Epithelial cell of proximal tubule (primary cell): ENCODE measurements at regions not wholly inside any gene's neighbourhood (a gene's known extent, or its start where the extent isn't known, plus 50 kb on each side); places are given as distances from the start of the nearest gene placed in this dataset.

ENCODE experiments used
- DNase-seq: peaks from one replicate; pipeline ENCODE4 v3.0.0-alpha.2; 2011; ENCODE audit warnings: low read depth
- H3K4me3 ChIP-seq: 2 replicates; pipeline ENCODE4 v1.5.1; 2011; ENCODE audit warnings: low read depth, mild to moderate bottlenecking, low read length
- TF ChIP-seq, protein P1 (sequence below): conservative IDR thresholded peaks from 2 replicates; pipeline ENCODE4 v1.5.1; 2012; ENCODE audit warnings: low read depth, mild to moderate bottlenecking, low read length

DNA sequence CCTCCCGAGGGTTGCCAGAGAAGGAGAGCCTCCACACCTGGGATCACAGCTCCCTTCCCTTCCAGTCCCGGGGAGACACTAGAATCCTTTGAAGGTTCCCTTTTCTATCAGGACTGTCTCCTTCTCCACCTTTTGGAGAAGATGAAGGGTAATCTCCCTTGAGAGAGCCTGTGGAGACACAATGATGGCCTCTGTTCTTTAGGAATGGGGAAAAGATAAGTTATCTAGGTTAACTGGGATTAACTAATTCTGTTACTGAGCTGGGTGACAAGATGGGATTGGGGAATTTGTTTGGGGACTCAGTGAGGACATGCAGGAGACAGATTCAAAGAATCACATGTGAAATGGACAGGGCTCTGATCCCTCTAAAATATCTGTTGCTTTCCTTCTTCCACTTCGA lies 181.1 kb upstream of the BMPER start:
- TF ChIP-seq, protein P1, sequence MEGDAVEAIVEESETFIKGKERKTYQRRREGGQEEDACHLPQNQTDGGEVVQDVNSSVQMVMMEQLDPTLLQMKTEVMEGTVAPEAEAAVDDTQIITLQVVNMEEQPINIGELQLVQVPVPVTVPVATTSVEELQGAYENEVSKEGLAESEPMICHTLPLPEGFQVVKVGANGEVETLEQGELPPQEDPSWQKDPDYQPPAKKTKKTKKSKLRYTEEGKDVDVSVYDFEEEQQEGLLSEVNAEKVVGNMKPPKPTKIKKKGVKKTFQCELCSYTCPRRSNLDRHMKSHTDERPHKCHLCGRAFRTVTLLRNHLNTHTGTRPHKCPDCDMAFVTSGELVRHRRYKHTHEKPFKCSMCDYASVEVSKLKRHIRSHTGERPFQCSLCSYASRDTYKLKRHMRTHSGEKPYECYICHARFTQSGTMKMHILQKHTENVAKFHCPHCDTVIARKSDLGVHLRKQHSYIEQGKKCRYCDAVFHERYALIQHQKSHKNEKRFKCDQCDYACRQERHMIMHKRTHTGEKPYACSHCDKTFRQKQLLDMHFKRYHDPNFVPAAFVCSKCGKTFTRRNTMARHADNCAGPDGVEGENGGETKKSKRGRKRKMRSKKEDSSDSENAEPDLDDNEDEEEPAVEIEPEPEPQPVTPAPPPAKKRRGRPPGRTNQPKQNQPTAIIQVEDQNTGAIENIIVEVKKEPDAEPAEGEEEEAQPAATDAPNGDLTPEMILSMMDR = no peak
- DNase-seq = no peak
- H3K4me3 ChIP-seq = no peak overlapping the region

DNA sequence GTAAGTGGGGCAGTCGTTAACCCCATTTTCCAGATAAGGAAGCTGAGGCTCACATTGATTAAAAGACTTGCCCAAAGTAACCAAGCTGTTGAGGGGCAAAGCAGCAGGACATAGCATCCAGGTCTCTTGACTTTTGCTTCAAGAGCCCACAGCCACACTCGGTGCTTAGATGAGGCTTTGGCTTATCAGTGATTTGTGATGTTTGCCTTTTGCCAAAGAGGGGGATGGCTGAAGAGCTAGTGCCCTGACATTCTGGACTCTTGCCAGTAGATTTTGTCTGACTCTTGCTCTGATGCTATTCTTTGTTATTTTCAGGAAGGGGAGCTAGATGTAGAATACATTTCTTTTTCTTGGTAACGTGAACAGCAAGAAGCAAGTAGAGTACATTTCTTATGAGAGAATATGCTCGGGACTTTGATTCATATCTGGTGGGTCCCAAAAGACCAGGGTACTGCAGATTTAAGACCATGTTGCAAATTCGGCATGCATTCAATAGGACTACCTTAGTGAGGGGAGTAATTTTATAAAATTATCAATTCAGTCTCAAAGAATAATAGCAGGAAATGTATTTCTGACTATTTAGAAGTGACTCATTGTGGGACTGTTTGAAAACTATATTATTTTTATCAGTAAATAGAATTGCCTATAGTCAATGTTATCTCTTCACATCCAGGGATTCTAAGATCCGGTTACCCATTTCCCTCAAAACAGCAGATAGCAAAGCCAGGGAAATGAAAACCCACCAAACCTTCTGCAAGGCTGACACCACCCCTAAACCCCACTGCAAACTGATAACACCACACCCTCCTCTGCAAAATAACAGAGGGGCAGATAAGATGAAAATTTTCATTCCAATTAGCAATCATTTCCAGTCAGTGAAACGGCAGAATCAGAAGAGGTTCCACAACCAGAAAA lies 180.0 kb upstream of the BMPER start:
- no peak for DNase-seq
- no peak overlapping the region for H3K4me3 ChIP-seq
- TF ChIP-seq, protein P1 = no peak

DNA sequence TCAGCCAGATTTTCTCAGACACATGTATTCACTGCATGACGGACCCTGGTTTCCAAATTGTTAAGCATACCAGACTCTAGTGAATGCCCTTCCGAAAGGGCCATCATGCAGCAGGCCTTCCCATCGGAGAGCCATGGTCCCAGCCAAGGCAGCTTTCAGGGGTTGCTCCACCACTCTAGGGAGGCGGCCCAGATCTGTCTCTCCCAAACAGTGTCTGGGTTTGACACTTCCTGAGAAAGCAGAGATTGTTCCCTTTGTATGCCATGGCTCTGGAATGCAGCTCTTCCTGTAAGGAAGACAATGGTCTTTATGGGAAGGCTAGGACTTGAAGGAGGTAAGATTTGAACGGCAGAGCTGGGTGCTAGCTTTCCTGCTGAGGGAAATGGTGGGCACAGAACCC lies 178.8 kb upstream of the BMPER start:
- DNase-seq = no peak
- no peak overlapping the region for H3K4me3 ChIP-seq
- TF ChIP-seq, protein P1 = no peak

DNA sequence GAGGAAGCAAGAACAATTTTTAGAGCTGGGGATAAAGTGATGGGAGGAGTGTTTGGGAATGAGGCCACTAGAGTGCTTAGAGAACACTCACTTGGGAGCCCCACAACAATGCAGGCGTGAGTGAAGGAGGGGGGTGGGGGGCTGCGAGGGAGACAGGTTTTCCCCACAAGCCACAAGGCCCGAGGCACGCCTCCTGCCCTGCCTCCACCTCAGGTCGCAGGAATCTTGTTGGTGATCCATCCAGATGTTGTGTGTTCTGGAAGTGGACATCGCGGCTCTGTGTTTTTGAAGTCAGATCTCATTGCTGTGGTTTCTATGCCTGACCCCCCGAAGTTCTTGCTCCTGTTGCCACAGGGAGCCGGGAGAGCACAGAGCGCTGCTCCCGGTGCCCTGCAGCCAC lies 178.0 kb upstream of the BMPER start:
- H3K4me3 ChIP-seq = no peak overlapping the region
- TF ChIP-seq, protein P1 = no peak
- no peak for DNase-seq

DNA sequence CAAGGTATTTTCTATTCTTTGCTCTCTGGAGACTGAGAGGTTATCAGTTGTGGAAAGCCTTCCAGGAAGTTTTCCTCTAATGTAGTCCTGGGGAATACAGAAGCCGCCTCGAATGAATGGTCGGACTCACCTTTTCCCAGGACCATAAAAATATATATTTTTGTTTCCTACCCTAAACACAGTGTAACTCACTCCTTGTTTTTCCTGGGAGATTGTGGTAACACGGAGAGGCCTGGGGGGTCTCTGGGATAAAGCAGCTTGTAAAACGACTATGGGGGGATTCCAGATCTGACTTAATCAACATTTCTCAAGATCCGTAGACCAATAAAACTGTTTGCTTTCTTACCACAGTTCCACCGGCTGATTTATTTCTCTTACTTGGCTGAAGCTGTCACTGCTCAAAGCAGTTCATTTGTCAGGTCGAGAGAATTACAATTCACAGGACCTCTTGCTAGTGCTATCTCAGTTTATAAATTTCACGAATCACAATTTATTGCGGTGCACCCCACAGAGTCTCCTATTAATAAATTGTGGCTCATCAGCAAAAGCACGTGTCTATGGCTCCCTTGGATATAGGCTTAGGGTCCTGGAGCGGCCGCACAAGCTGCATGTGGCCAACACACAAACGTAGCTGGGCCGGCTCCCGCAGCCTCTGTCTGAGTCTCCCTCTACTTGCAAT lies 176.3 kb upstream of the BMPER start:
- TF ChIP-seq, protein P1 = no peak
- no peak for DNase-seq
- no peak overlapping the region for H3K4me3 ChIP-seq

DNA sequence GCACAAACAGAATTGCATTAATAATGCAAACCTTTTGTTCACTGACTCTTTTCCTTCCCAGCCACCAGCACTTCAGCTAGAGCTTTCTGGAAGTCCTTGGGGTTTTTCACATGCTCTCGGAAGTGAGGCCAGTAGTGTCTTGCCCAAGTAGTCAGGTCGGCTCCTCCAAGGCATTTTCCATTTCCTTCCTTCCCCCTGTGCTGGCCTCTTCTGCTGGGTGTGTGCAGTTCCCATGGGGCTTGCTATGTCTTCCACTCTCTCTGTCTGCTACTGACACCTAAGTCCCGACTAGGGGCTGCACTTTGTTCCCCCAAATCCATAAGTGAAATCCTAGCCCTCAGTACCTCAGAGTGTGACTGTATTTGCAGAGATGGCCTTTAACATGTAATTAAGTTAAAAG lies 175.6 kb upstream of the BMPER start:
- DNase-seq = no peak
- TF ChIP-seq, protein P1 = no peak
- no peak overlapping the region for H3K4me3 ChIP-seq

DNA sequence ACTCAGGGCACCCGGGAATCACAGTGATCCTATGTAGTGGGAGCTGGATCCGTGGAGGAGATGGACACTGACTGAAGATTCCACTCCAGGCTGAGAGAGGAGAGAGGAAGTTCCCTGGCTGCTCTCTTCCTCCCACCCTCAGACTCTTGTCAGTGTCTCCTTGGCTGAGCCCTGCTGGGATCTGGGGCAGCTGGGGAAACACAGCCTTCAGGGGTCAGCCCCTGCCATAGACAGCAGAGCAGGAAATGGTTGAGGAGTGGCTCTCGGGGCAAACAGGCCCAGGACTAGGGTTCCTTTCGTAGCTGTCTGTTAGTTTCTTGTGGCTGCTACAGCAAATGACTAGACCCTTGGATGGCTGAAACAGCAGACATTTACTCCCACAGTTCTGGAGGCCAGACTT lies 174.4 kb upstream of the BMPER start:
- TF ChIP-seq, protein P1 = no peak
- no peak overlapping the region for H3K4me3 ChIP-seq
- no peak for DNase-seq
